Daoy (cell line): ENCODE measurements at regions not wholly inside any gene's neighbourhood (a gene's known extent, or its start where the extent isn't known, plus 50 kb on each side); places are given as distances from the start of the nearest gene placed in this dataset.

Experiments
- DNase-seq: peaks from one replicate; pipeline ENCODE4 v3.0.0-alpha.2; 2015; ENCODE audit warnings: low read depth

DNA sequence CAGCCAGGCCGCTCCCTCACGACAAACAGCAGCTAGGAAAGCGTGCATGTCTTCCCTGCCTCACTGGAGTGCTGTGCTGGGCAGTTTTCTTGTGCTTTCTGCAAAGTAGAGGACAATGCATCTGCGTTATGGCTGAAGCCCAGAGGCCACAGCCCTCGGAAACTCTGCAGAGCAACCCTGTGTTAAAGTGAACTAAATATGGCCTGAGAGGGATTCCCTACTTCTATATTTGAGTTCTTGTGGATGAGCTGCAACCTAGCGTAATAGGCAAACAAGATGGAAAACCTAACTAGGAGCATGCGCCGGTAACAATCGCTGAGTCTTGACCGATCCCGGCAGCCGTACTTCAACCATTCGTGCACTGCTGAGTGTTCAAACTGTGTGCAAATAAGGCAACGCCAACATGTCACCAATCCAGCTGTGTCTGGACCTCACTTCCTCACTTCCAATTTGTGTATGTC lies 471.9 kb upstream of the HS6ST1 start:
- DNase-seq, result no peak

DNA sequence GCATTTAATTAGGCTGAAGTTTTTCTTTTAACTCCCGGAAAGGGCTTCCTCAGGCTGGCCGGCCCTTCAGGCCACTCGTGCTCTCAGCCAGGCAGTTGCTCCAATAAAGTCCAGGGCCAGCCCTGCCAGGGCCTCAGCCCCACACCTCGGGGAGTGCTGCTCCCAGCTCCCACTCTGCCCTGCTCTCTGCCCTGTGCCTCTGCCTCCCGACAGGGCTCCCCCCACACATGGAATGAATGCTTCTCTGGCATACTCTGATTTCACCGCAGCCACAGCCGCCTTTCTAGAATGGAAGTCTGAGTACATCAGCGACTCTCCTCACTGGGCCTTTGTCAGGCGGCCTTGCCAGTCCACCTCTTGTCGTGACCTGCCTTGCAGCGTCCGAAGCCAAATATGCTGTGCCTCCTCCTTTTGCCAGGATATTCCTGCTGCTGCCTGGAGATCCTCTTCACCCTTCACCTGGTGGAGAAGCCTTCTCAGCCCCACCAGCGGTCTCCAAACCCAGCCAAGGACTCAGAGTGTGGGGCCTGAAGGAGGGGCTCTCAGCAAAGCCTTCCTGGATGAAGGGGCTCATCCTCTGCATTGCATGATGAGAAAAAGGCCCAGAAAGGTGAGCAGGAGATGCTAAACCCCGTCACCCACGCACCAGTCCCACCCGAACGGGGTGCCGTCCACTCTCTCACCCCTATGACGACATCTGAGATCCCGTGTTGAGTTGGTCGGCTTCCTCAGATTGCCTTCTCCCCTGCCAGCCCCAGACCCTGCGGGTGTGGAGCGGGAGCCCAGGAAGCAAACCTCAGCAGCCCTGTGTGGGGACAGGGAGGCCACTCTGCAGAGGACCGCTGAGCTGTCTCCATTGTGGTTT lies 472.7 kb upstream of the HS6ST1 start:
- DNase-seq, result no peak

GRCh38 chr2:128791985-128792320 lies 473.3 kb upstream of the HS6ST1 start:
- DNase-seq, result no peak

DNA sequence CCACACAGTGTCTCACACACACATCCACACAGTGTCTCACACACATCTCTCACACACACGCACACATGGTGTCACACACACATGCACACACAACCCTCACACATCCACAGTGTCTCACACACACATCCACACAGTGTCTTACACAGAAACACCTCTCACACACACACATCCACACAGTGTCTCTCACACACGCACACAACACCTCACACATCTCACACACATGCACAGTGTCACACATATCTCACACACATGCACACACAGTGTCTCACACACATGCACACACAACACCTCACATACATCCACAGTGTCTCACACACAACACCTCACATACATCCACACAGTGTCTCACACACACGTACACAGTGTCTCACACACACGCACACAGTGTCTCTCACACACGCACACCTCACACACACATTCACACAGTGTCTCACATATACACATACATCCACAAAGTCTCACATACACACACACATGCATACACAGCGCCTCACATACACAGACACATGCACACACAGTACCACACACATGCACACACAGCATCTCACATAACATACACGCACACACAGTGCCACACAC lies 473.9 kb upstream of the HS6ST1 start:
- no peak for DNase-seq

DNA sequence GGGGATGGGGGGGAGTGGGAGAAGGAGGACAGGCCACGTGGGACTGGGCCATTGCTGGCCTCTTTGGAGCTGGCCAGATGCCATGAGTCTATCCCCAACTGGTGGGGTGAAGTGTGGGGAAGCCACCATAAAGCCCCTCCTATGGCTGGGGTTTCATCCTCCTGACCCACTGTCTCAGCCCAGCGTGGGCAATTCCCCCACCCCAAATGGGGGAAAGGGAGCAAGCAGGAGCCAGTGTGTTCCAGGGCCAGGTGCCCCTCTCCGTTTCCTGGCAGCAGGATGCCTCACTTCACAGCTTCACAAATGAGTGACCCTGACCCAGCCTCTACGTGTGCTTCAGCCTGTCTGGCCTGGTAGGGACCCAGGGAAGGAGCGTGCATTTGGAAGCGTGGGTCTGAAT lies 474.7 kb upstream of the HS6ST1 start:
- no peak for DNase-seq

- no peak for DNase-seq
Measured at GRCh38 chr2:128794285-128794684, 475.6 kb upstream of the HS6ST1 start.

DNA sequence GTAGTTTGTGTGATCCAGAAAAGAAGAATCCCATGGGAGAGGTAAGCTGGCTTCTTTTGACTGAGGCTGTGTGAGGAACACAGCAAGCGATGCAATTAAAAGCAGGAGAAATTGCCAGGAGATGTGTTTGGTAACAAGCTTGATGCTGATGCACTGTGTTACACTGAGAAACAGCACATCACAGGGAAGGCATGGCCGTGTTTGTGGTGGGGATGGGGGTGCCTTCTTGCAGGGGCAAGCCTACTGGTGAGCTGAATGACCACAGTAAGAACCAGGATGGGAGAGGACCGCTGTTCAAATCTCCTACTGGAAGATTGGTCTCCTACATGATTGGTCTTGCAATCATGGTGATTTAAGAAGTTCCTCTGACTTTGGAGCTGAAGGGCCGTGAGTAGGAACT lies 477.7 kb upstream of the HS6ST1 start:
- DNase-seq, result no peak

- DNase-seq, result no peak
Measured at GRCh38 chr2:128797092-128797491, 478.4 kb upstream of the HS6ST1 start.

- no peak for DNase-seq
Measured at GRCh38 chr2:128797533-128797932, 478.9 kb upstream of the HS6ST1 start.

DNA sequence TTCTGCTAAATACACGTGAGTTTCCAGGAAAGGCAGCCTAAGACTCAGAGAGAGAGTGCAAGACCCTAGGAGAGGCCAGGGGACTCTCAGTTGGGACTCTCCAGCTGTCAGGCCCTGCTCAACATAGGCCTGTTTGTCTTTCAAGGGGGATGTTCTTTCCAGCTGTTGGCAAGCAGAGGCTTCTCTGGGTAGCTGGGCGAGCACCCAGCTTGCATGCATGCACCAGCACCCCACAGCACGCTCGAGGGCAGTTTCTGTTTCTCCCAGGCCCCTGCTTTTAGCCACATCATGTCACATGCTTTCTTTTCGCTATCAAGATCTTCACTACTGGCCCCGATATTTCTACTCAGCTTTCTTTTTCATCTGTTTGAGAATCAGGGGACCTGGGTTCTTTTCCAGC lies 479.3 kb upstream of the HS6ST1 start:
- DNase-seq, result no peak

DNA sequence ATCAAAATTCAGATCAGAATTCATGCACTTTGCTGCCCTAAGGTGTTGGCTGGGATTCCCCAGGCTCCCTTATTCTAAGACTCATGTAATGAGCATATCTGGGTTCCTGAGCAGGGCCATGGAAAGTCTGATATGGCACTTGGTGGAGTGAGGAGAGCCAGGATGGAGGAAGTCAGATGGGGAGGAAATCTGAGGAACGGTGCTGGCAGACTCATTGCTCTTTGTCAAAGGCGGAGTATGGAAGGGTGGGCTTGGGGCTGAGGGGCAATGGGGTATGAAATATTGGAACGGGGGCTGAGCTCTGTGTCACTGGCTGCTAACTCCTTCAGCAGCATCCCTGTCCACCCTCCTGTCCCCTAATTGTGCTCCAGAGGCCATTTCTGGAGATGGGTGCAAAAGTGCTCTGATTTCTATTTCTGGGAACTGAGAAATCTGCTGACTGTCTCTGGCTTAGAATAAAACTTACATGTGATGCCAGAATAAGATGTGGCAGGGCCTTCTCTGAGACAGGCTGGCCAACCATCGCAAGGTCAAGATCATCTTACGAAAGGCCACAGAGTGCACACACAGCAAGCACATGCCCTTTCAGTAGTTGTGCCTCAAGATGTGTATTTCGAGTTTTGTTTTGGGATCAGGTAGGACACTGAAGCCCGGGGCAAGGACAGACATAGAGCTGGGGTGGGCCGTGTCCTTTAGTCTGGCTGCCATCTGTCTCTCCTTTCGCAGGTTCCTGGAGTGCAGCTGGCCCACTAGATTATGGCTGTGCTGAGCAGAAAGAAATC lies 480.0 kb upstream of the HS6ST1 start:
- DNase-seq, result no peak

- no peak for DNase-seq
Measured at GRCh38 chr2:128799284-128799552, 480.6 kb upstream of the HS6ST1 start.

- no peak for DNase-seq
Measured at GRCh38 chr2:128799730-128800129, 481.1 kb upstream of the HS6ST1 start.

DNA sequence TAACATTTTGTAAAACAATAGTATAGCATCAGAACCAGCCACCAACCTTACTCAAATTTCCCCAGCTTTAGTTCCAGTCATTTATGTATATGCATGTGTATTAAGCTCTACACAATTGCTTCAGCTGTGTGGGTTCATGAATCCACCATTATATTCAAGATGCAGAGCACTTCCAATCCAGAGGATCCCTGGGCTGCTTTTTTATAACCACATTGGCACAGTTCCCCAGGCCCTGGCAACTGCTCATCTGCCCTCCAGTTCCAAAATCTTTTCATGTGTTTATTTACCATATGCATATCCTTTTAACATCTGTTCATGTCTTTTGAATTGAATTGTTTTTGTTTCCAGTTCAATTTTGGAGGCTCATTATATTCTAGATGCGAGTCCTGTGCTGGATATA lies 482.9 kb upstream of the HS6ST1 start:
- no peak for DNase-seq

DNA sequence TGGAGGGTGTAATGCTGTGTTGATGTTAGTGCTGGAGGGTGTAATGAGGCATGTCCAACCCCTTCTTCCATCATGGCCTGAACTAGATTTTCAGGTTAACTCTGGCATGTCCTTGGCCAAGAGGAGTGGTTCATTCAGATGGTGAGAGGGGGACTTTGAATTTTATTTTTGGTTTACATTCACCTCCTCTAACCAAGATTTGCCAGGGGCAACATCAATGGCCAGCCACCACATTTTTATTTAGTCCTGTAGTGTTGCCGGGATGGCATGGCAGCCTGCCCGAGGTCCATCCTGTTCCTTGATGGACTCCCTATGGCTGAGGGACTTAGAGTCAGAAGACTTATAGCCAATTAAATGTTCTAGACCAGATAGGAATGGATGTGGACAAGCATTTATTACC lies 484.6 kb upstream of the HS6ST1 start:
- DNase-seq, result no peak

DNA sequence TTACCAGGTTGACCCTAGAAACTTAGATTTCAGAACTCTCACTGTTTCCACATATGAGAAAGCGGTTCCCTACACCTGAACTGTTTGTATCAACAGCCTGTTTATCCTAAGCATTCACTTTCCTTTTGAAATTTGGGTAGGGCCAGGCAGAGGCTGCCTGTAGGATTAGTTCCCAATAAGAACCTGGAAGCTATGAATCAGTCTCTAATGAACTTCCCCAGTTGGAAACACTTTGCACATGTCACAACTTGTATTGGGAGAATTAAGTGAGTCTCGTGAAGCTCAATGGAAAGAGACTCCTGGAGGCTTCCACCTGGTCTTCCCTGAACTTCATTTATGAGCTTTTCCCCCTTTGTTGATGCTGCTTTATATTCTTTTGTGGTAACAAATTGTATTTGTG lies 486.6 kb upstream of the HS6ST1 start:
- no peak for DNase-seq

GRCh38 chr2:128805918-128806317 lies 487.2 kb upstream of the HS6ST1 start:
- no peak for DNase-seq

DNA sequence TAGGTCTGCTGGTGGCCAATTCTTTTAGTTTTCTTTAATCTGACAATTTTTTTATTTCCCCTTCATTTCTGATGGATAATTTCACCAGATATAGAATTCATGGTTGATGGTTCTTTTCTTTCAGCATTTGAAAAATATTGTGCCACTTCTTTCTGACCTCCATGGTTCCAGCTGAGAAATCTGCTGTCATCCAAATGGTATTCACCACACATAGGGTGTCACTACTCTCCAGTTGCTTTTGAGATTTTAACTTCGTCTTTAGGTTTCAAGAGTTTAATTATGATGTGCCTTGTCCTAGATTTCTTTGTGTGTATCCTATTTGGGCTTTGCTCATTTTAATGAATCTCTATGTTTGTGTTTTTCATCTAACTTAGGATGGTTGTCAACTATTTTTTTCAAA lies 488.6 kb upstream of the HS6ST1 start:
- no peak for DNase-seq

DNA sequence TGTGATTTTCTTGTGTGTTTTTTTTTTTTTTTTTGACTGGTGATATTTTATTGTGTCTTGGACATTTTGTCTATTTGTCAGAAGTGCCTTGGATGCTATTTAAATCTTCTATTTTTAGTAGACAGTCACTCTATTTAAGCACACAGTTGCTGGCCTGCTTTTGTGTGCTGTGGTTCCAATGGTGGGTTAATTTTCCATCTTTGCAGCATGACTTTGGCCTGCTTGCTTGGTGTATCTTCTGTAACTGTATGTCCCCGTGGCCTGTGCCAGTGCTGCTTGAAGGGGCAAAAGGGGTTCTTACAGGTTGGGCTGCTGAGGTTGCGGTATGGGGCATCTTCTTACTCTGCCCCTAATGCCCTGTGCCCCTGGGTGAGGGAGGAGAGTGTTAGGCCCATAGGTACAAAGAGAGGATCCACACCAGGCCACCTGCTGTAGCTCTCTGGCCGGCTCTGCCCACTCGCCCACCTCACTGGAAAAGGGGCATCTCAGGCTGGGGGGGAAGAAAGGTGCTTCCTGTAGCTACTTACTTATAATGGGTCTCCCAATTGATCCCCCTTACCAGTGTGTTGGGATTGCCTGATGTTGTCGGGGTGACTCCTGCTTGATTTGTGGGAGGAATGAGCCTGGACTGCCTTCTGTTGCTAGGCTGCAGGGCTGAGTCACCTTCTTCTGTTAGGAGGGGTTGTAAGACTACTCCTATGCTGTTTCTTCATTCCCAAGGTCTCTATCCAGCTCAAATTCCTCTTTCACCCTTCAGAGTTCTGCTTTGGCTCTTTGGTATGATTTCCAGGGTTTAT lies 490.0 kb upstream of the HS6ST1 start:
- DNase-seq, result no peak

GRCh38 chr2:128809259-128809636 lies 490.6 kb upstream of the HS6ST1 start:
- no peak for DNase-seq

- DNase-seq, result no peak
Measured at GRCh38 chr2:128809880-128810279, 491.2 kb upstream of the HS6ST1 start.

GRCh38 chr2:128812183-128812940 lies 493.7 kb upstream of the HS6ST1 start:
- DNase-seq, result no peak
